GM12878 (cell line): ENCODE measurements at regions not wholly inside any gene's neighbourhood (a gene's known extent, or its start where the extent isn't known, plus 50 kb on each side); places are given as distances from the start of the nearest gene placed in this dataset.

ENCODE experiments used
- ATAC-seq: fragments of 200-7000 bp; cut with Tn5 transposase; 3 replicates; pipeline ENCODE4 v1.9.1; 2020; ENCODE audit warnings: mild to moderate bottlenecking, moderate library complexity
- BruUV-seq: library from RNA; stranded (reverse); fragments of 400-500 nt; replicated peaks from 2 replicates; lab custom pipeline; 2021; lab: Mats Ljungman, UMichigan
- CTCF ChIA-PET: fragments of 300-600 bp; sonication (Branson Sonifier 250); formaldehyde crosslinking; extraction: SDS; loops from one replicate; lab custom pipeline; 2021; ENCODE audit warnings: inconsistent platforms; lab: Yijun Ruan, JAX
- POLR2A ChIA-PET: fragments of 350-600 bp; formaldehyde crosslinking; extraction: SDS; loops from one replicate; lab custom pipeline; 2021; ENCODE audit warnings: inconsistent platforms; lab: Charles Lee
- RAD21 ChIA-PET: fragments of 300-600 bp; sonication (Branson Sonifier 250); formaldehyde crosslinking; loops from one replicate; lab custom pipeline; 2023; ENCODE audit warnings: antibody characterized with exemption; ENCODE audit not compliant: unreplicated experiment; lab: Charles Lee
- SMC1A ChIA-PET: fragments of 300-600 bp; sonication (Branson Sonifier 250); formaldehyde crosslinking; loops from one replicate; lab custom pipeline; 2023; ENCODE audit not compliant: unreplicated experiment, uncharacterized antibody; lab: Charles Lee
- DNase-seq: peaks from one replicate; pipeline ENCODE4 v3.0.0-alpha.2; 2011; ENCODE audit warnings: low read depth, low spot score
- FAIRE-seq: peaks from 3 replicates; lab custom pipeline; 2011; peaks lifted over from hg19 to GRCh38; lab: Jason Lieb, UNC
- H2AFZ ChIP-seq: 2 replicates; pipeline ENCODE4 v1.6.0; 2011; ENCODE audit warnings: low read depth, low read length, control low read depth; ENCODE audit not compliant: control insufficient read depth
- H3K27ac ChIP-seq: 2 replicates; pipeline ENCODE4 v1.5.1; 2011; ENCODE audit warnings: control low read depth; ENCODE audit not compliant: control insufficient read depth, insufficient read depth
- H3K27me3 ChIP-seq, 2 experiments: replicated peaks in 1 of 2; 2 replicates each; pipeline versions ENCODE4 v1.6.0 to v1.6.1; 2011; ENCODE audit warnings: low read length in 1 of 2; ENCODE audit not compliant: control insufficient read depth in 2 of 2, insufficient read depth in 2 of 2
- H3K36me3 ChIP-seq, 2 experiments: 2 replicates each; pipeline ENCODE4 v1.5.1; 2011; ENCODE audit warnings: low read length in 1 of 2; ENCODE audit not compliant: control insufficient read depth in 2 of 2, insufficient read depth in 2 of 2
- H3K4me1 ChIP-seq: 2 replicates; pipeline ENCODE4 v1.6.1; 2011; ENCODE audit warnings: mild to moderate bottlenecking, low read length, moderate library complexity, mixed read lengths; ENCODE audit not compliant: control insufficient read depth, insufficient read depth
- H3K4me2 ChIP-seq: 2 replicates; pipeline ENCODE4 v1.6.0; 2011; ENCODE audit warnings: control low read depth; ENCODE audit not compliant: control insufficient read depth, insufficient read depth
- H3K4me3 ChIP-seq: fragments of 200-600 bp; sonication (generic); 2 replicates; pipeline ENCODE4 v1.5.1; 2016
- H3K79me2 ChIP-seq: 2 replicates; pipeline ENCODE4 v1.6.0; 2011; ENCODE audit warnings: low read length; ENCODE audit not compliant: control insufficient read depth, insufficient read depth
- H3K9ac ChIP-seq: 2 replicates; pipeline ENCODE4 v1.8.0; 2011; ENCODE audit warnings: low read length, control low read depth, mixed read lengths; ENCODE audit not compliant: control insufficient read depth, insufficient read depth
- H3K9me3 ChIP-seq: replicated peaks from 3 replicates; pipeline ENCODE4 v1.5.1; 2011; ENCODE audit warnings: mild to moderate bottlenecking, low read length; ENCODE audit not compliant: control insufficient read depth, insufficient read depth
- H4K20me1 ChIP-seq: 2 replicates; pipeline ENCODE4 v1.6.0; 2011; ENCODE audit not compliant: control insufficient read depth, insufficient read depth
- ETV6 ChIP-seq, 2 experiments: fragments of 450-650 bp in 1 of 2; IDR thresholded peaks in 1 of 2; conservative IDR thresholded peaks in 1 of 2; 2 replicates each; pipeline ENCODE4 v1.6.1; 2014; ENCODE audit warnings: antibody characterized with exemption in 1 of 2, borderline replicate concordance in 1 of 2, low read depth in 1 of 2, mild to moderate bottlenecking in 1 of 2, moderate library complexity in 1 of 2
- IRF3 ChIP-seq: fragments of 450-650 bp; IDR thresholded peaks from 2 replicates; pipeline ENCODE4 v1.6.1; 2014; ENCODE audit warnings: mild to moderate bottlenecking
- NFIC ChIP-seq: IDR thresholded peaks from 2 replicates; pipeline ENCODE4 v1.6.1; 2012; ENCODE audit warnings: low read depth, mild to moderate bottlenecking, inconsistent platforms, low read length, moderate library complexity
- NFXL1 ChIP-seq: fragments of 450-650 bp; IDR thresholded peaks from 2 replicates; pipeline ENCODE4 v1.6.1; 2017; ENCODE audit warnings: antibody characterized with exemption, mild to moderate bottlenecking, borderline replicate concordance
- NFYB ChIP-seq: IDR thresholded peaks from 2 replicates; pipeline ENCODE4 v1.6.1; 2011; ENCODE audit warnings: low read depth, mild to moderate bottlenecking, low read length, improper control_type of control experiment, moderate library complexity; ENCODE audit not compliant: insufficient read depth
- WGBS: methylation state at CpG from one replicate; pipeline ENCODE4 v1.1.6; 2016; ENCODE audit warnings: low lambda C conversion rate; ENCODE audit not compliant: insufficient replicate concordance, insufficient coverage; ENCODE audit errors: missing lambda C conversion rate; 5-methylcytosine and 5-hydroxymethylcytosine counted together
- in situ Hi-C: fragments of 300-500 bp; cut with MboI; formaldehyde crosslinking; loops from 9 replicates; pipeline ENCODE4 v1.14.3; 2018; ENCODE audit warnings: mixed read lengths
- intact Hi-C: fragments of 100-400 bp; cut with micrococcal nuclease; formaldehyde crosslinking; loops from one replicate; pipeline ENCODE4 v1.14.2; 2022; ENCODE audit not compliant: unreplicated experiment

GRCh38 chr20:53884859-53885541, 185.4 kb downstream of the BCAS1 start (continued):
- no peak for TF ChIP-seq IRF3
- TF ChIP-seq NFIC: no peak

- POLR2A ChIA-PET: interaction anchor here (0.6 to 0.8 kb wide), 2 partner anchors 8 to 122 kb away, joined by 3 to 4 read pairs; no protein-coding TSS in a partner anchor
- TF ChIP-seq NFXL1 (peak; percentile 65; the same call in 1 of the 2 replicates), NFYB (no peak), ETV6 (conservative IDR thresholded peaks at IDR 0.05 in 1 of 2, IDR thresholded peaks at IDR 0.05 in 1 of 2; ENCODE audit: borderline replicate concordance in 1 of 2, low read depth in 1 of 2) (peak in 1 of 2 experiments; percentile 89; a peak in 2 of 4 replicates)
- TF ChIP-seq, all 136 proteins: peak for 2
- no peaks in the 10 kb centered on the region for H3K79me2 ChIP-seq
- 85% methylated on average over 5 of the region's 5 CpGs for WGBS
- H3K4me1 ChIP-seq: peaks cover 11% of the 10 kb centered on the region
- H2AFZ ChIP-seq: no peak overlapping the region
- H3K4me2 ChIP-seq: no peak overlapping the region
- in situ Hi-C loops (no loop called here), intact Hi-C loops (no loop called here)
- FAIRE-seq: no peak
- no peaks in the 10 kb centered on the region for H3K36me3 ChIP-seq
- no peaks in the 10 kb centered on the region; the same call in 2 of the 3 replicates for H3K9me3 ChIP-seq
- H3K4me3 ChIP-seq: no peak overlapping the region
- H3K27me3 ChIP-seq: no peaks in the 10 kb centered on the region
- ChIA-PET SMC1A (interaction anchor here (3.0 to 7.6 kb wide), 2 partner anchors 8 to 11 kb away, joined by 13 to 49 read pairs; no protein-coding TSS in a partner anchor), RAD21 (no interaction called here), CTCF (no interaction called here)
- no peak overlapping the region for H3K9ac ChIP-seq
- DNase-seq: no peak
- no peak overlapping the region for H3K27ac ChIP-seq
- no TSS peak for BruUV-seq
- H4K20me1 ChIP-seq: no peaks in the 10 kb centered on the region
- ATAC-seq: no peak
Measured at GRCh38 chr20:53883098-53883911, 187.1 kb downstream of the BCAS1 start.
